ENCODE measurements at regions not wholly inside any gene's neighbourhood (a gene's known extent, or its start where the extent isn't known, plus 50 kb on each side); places are given as distances from the start of the nearest gene placed in this dataset.
A peak's percentile ranks its signal among the peaks of the same experiment; 100 is the strongest.

- no peak for DNase-seq (ENCODE audit: low read depth)
These were observed 225.9 kb downstream of the PTPRC start for GRCh38 chr1:198864695-198865094.

GRCh38 chr1:198865319-198865718, 226.5 kb downstream of the PTPRC start:
- no peak for DNase-seq (ENCODE audit: low read depth)

GRCh38 chr1:198867182-198867581, 228.3 kb downstream of the PTPRC start:
- DNase-seq (ENCODE audit: low read depth), result no peak

DNA sequence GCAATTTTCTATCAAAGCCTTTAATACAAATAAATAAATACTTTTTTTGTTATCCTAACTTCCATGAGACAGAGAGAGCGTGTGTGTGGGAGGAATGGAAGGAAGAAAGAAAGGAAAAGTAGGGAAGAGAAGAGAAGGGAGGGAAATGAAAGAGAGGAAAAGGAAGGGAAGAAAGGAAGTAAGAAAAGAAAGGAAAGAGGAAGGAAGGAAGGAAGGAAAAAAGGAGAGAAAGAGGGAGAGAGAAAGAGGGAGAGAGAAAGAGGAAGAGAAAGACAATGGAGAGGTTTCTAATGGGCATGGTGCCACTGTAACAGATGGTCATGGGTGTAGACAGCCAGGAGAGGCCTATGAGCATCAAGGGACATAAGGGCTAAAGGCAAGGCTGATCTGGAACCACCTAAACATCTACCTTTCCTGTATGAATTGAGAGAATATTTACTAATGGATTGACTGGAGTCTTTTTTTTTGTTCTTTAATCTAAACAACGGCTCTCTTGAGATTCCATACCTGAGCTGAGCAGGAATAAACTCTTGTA, 234.9 kb downstream of the PTPRC start:
- no peak for DNase-seq (ENCODE audit: low read depth)

- DNase-seq (ENCODE audit: low read depth), result peak; percentile 83
These were observed 237.6 kb downstream of the PTPRC start for GRCh38 chr1:198876371-198876871.

DNA sequence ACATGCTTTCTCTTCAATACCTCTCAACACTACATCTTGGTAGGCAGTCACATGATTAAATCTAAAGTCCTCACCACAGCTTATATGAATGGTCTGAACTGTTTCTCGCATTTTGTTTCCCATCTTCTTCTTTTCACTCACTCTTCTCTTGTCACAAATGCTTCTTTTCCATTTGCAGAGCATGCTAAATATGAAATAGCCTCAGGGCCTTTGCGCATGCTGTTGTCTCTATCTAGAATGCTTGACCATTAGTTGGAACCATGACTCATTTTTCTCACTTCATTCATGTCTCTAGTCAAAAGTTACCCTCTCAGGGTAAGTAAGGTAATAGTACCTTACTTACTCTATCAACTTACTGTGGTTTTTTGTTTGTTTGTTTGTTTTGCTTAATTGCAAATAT, 239.7 kb downstream of the PTPRC start:
- peak; percentile 74 for DNase-seq (ENCODE audit: low read depth)

GRCh38 chr1:198879711-198880306, 241.0 kb downstream of the PTPRC start:
- DNase-seq (ENCODE audit: low read depth), result peak; percentile 71

GRCh38 chr1:198880397-198880796, 241.6 kb downstream of the PTPRC start:
- DNase-seq (ENCODE audit: low read depth), result peak; percentile 88

GRCh38 chr1:198880818-198881597, 242.2 kb downstream of the PTPRC start:
- peak; percentile 93 for DNase-seq (ENCODE audit: low read depth)

- DNase-seq (ENCODE audit: low read depth), result no peak
These were observed 244.3 kb downstream of the PTPRC start for GRCh38 chr1:198883184-198883583.

- DNase-seq (ENCODE audit: low read depth), result no peak
These were observed 249.0 kb downstream of the PTPRC start for GRCh38 chr1:198887866-198888265.

- DNase-seq (ENCODE audit: low read depth), result no peak
These were observed 249.6 kb downstream of the PTPRC start for GRCh38 chr1:198888379-198888943.

DNA sequence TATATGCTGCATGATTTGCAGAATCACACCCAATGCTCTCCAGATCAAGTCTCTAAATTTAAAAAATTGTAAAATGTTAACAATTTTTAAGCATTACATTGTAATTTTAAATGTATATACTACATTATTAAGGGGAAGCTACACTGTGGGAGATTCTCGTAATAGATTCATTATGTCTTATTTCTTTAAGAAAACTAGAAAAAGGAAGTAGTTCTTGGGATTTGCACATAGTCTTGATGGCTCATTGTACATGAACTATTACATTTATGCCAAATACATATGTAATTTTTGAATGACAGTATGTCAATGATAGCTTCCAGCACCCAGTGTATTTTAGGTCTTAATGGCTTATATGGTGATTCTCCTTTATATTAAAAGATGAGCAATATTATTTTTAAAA, 250.3 kb downstream of the PTPRC start:
- DNase-seq (ENCODE audit: low read depth), result no peak

GRCh38 chr1:198889749-198890148, 250.9 kb downstream of the PTPRC start:
- DNase-seq (ENCODE audit: low read depth), result no peak

- no peak for DNase-seq (ENCODE audit: low read depth)
These were observed 251.5 kb downstream of the PTPRC start for GRCh38 chr1:198890214-198890930.

DNA sequence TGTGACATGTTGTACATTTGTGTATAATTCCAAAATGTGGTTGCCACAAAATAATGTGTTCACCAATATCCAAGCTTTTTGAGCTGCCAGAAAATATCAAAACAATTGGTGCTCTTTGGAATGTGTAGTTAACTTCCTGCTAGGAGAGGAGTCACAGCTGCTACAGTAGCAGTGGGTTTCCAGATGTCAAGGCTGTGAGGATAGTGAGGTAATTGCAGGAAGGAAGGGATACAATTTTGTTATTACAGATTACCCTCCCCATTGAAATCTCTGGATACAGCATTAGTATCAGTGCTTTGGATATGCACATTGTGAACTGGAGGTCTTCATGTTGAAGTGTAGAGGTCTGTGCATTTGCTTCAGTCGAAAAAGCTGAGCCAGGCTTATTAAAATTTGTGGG, 253.2 kb downstream of the PTPRC start:
- DNase-seq (ENCODE audit: low read depth), result peak; percentile 50

DNA sequence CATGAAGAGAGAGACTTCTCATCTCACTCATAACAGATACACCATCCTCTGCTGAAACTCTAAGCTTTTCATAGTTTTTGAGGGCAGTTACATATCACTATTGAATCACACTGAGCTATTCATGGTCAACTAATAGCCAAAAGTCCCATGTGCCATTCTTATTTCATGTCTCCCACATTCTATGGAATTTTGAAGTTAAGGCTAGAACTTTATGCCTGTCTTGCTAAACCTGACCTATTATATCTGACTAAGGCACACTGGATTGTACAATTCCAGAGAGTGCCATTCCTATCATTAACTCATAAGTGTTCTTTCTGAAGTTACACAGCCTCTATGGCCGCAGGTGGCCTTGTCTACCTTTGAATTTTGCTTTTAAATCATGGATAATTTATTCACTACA, 254.3 kb downstream of the PTPRC start:
- no peak for DNase-seq (ENCODE audit: low read depth)

- no peak for DNase-seq (ENCODE audit: low read depth)
These were observed 255.1 kb downstream of the PTPRC start for GRCh38 chr1:198893763-198894444.

DNA sequence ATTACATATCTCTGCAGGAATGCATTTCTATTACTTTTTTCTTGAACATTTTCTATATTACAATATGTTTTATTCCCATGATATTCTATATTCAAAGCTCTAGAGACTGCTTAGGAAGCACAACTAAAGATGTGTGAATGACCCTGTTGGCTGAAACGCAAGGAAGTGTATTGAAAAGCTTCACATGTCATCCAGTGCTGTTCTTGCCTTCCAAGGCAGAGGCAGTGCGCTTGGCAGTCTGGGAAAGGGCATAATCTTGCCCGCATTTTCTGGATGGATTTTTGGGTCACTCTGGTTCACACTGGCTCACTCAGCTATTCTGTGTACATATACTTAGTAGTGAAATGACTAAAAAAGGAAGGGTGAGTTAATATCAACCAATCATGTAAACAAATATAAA, 262.4 kb downstream of the PTPRC start:
- no peak for DNase-seq (ENCODE audit: low read depth)

- DNase-seq (ENCODE audit: low read depth), result no peak
These were observed 263.8 kb downstream of the PTPRC start for GRCh38 chr1:198902655-198903054.

DNA sequence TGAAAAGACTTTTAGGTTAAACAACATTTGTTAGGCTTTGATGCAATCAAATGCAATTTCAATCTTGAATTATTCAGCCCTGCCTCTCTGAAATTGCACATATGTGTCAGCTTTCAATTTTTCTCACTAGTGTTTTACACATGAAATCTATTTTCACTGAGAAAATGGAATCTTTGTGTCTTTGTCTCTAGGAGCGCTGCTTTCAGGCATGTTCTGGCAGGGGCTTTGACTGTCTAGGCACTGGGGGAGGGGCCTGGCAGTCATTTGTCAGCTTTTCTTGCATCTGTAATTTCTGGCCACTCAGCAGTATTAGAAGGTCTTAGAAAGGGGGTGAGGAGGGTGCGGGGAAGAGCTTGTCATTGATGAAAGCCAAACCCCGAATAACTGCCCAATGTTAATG, 264.4 kb downstream of the PTPRC start:
- DNase-seq (ENCODE audit: low read depth), result no peak

- DNase-seq (ENCODE audit: low read depth), result no peak
These were observed 264.8 kb downstream of the PTPRC start for GRCh38 chr1:198903621-198904020.
